ENCODE measurements at regions not wholly inside any gene's neighbourhood (a gene's known extent, or its start where the extent isn't known, plus 50 kb on each side); places are given as distances from the start of the nearest gene placed in this dataset.

GRCh38 chr13:74461011-74461410, 326.8 kb upstream of the KLF12 start:
- TF ChIP-seq EZH2phosphoT487 (IDR thresholded peaks at IDR 0.05; ENCODE audit: borderline replicate concordance, low read depth) (no peak), RAD21 (IDR thresholded peaks at IDR 0.05; ENCODE audit: low read length) (no peak), POLR2AphosphoS5 (IDR thresholded peaks at IDR 0.05; ENCODE audit: low read depth, low read length) (no peak), CHD2 (IDR thresholded peaks at IDR 0.05; ENCODE audit: low read length, partially characterized antibody) (no peak), JUND (IDR thresholded peaks at IDR 0.05) (no peak), EP300 (IDR thresholded peaks at IDR 0.05; ENCODE audit: borderline replicate concordance in 1 of 2, low read depth in 1 of 2, low read length in 1 of 2) (no peak), TAF1 (IDR thresholded peaks at IDR 0.05; ENCODE audit: borderline replicate concordance, low read depth, low read length) (no peak), NFIC (IDR thresholded peaks at IDR 0.05; ENCODE audit: borderline replicate concordance) (no peak)
- TF ChIP-seq, protein P1, sequence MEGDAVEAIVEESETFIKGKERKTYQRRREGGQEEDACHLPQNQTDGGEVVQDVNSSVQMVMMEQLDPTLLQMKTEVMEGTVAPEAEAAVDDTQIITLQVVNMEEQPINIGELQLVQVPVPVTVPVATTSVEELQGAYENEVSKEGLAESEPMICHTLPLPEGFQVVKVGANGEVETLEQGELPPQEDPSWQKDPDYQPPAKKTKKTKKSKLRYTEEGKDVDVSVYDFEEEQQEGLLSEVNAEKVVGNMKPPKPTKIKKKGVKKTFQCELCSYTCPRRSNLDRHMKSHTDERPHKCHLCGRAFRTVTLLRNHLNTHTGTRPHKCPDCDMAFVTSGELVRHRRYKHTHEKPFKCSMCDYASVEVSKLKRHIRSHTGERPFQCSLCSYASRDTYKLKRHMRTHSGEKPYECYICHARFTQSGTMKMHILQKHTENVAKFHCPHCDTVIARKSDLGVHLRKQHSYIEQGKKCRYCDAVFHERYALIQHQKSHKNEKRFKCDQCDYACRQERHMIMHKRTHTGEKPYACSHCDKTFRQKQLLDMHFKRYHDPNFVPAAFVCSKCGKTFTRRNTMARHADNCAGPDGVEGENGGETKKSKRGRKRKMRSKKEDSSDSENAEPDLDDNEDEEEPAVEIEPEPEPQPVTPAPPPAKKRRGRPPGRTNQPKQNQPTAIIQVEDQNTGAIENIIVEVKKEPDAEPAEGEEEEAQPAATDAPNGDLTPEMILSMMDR (IDR thresholded peaks at IDR 0.05), result no peak
